ENCODE measurements at regions not wholly inside any gene's neighbourhood (a gene's known extent, or its start where the extent isn't known, plus 50 kb on each side); places are given as distances from the start of the nearest gene placed in this dataset.
A peak's percentile ranks its signal among the peaks of the same experiment; 100 is the strongest.

DNA sequence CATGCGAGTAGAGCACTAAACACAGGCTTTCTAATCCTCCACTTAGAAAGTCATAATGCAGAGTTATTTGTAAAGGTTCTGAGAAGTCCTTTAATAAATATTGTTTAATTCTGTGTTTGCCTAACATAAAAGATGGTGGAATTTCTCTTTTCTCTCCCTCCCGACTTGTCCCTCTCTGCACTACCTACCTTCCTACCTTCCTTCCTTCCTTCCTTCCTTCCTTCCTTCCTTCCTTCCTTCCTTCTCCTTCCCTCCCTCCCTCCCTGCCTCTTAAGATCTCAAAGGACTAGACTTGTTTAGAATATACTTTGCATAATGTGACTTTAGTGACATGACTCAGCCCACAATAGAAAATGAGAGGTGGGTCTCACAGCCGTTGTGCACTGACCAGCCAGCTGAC lies 156.3 kb upstream of the TAPT1 start:
- DNase-seq (ENCODE audit: low read depth in 4 of 4, low spot score in 3 of 4): no peak

DNA sequence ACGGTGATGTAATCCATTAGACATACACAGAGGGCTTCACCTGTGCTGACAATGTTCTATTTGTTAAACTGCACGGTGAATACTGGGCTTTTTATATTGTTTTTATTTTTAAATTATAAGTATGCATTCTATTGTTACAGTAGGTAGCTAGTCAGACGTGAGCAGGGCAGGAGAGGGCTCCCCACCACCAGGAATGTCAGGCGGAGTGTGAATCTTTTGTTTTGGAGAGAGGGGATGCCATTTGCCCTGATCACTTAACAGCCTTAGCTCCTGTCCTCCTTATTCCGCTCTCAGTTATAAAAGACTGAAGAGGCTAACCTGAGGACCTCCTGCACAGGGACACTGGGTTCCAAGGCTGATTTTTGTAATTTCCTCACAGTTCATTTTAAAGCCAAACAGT lies 151.6 kb upstream of the TAPT1 start:
- DNase-seq (ENCODE audit: low read depth in 4 of 4, low spot score in 3 of 4): no peak

DNA sequence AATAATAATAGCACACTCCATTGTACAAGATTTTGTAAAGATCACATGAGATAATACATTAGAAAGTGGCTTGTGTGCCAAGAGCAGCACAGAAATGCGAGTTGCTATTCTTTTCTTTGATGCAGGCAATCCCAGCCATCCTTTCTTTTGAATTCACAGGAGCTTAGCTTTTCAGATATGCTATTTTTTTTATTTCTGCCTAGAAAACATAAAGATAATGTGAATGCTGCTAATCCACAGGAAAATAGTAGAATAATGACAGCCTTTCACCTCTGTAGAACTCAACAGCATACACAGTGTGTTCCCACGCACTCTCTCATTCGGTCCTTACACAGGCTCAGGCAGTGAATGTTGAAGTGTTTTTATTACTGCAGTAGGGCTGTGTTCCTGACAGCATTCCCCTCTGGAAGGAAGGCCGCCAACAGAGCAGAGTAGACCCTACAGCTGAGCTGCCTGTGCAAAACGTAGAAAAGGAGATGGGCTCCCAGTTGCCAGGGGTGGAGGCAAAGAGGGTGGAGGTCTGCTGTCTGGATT lies 138.8 kb upstream of the TAPT1 start:
- no peak for DNase-seq (ENCODE audit: low read depth in 4 of 4, low spot score in 3 of 4)

DNA sequence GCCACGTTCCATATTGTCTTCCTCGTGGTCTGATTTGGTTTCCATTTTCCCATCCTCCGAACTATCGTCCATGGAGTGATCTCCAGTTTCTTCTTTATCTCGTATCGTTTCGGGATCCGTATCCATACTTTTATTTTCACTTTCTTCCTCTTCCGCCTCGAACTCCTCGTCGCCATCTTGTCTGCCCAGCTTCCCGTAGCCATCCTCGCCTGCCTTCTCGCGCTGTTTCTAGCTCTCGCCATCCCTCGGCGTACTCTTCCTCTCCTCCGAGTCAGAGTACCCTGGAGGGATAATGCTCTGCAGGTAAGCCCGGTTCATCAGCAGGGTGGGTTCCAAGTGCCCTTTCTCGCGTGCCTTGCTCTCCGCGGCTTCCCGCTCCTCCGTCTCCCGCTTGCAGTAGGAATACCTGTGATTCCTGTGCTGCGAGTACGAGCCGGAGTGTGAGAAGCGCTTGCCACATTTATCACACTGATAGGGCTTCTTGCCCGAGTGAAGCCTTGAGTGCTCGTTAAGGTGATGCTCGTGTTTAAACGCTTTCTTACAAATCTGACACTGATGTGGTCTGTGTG lies 134.5 kb upstream of the TAPT1 start:
- no peak for DNase-seq (ENCODE audit: low read depth in 4 of 4, low spot score in 3 of 4)

DNA sequence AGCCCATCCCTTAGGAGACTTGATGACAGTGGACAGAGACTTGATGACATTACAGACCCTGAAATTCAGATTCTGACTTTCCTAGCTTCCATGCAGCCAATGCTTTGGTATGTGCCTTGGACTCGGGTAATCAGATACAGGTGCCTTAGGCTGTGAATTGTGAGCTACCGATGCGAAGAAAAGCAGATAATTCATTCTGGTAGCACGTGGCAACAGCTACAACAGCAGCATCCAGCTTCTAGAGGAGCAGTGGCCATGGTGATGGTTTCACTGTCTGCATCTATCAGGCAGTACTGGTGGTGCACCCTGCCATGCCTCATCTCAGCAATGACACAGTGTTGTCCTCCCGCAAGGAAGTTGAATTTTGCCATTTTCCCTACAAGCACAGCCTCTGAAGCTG lies 126.9 kb upstream of the TAPT1 start:
- DNase-seq (ENCODE audit: low read depth in 4 of 4, low spot score in 3 of 4): no peak

DNA sequence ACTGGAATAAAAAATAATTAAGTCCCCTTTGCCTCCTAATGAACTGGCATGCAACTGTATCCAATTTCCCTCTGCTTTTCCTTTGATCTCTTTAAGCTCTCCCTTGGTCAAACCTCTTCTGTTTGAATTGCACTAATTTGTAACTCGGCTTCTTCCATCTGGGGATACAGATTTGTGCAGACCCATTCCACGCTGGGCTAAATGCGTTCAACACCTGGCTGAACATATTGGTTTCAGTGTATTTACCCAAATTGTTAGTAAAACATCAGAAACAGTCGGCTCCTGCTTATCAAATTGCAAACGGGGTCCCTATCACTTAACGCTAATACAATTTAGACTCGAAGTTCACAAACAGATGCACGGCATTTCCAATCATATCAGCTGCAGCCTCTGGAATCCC lies 124.9 kb upstream of the TAPT1 start:
- no peak for DNase-seq (ENCODE audit: low read depth in 4 of 4, low spot score in 3 of 4)

DNA sequence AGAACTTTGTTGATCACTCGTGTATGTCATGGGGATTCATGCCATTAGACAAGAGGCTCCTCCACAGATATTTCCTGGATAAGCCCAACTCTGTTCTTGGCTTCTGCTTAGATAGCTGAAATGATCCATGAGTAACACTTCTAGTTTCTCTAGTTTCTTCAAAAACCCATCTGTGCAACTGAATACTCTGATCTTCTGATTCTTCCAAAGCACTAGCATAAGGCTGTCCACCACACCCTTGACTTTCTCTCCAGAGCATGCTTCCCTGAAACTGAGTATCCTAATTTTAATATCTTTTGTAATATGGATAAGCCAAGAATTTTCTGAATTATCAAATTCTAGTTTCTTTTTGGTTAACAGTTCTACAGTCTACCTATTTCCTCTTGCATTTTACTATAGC lies 118.6 kb upstream of the TAPT1 start:
- DNase-seq (ENCODE audit: low read depth in 4 of 4, low spot score in 3 of 4): no peak

DNA sequence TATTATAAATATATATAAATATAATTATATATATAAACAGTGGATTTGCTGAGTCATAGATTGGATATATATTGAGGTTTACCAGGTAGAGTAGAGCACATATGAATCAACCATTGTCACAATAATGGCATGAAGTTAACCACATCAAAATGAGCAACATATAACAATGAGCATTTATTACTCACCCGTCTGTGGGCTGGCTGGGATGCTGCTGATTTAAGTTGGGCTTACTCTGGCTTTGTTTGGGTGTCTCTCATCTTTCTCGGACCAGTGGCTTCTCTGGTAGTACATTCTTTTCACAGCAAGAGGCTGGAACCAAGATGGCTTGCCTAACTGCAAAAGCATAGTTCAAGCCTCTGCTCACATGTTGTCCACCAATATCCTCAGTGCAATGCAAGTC lies 111.7 kb upstream of the TAPT1 start:
- DNase-seq (ENCODE audit: low read depth in 4 of 4, low spot score in 3 of 4): no peak

DNA sequence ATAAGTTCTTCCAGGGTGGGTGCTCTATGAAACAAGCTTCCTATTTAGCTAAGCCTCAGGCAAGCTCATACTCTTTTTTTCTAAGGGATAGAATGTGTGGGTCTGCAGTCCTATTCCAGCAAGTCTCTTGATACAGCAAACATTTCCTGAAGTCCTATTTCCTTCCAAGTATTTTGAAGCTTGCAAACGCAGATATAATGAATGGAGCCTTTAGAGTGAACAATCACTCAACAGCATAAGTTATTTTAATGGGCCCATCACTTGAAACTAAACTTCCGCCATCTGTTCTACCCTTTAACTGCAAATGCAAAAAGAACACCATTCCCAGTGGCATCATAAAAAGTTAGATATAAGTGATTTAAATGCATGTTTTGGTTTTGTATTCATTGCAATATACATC lies 108.3 kb upstream of the TAPT1 start:
- peak in 3 of 4 donors; percentile 45 to 59 (median 48) for DNase-seq (ENCODE audit: low read depth in 4 of 4, low spot score in 3 of 4)

DNA sequence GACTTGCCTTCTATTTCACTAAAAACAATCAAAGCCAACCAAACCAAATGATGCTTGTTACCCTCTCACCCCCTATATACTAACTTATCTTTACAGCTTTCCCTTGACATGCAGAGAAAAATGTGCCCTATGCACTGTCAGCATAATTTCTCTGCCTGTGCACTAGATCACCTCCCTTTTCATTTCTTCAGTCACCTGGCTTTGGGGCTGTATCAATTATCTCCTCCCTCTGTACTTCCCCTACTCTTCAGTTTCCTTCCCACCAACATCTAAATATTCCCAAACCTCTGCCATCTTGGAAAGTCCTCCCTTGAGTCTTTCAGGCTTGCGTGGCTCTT lies 103.5 kb upstream of the TAPT1 start:
- DNase-seq (ENCODE audit: low read depth in 4 of 4, low spot score in 3 of 4): no peak

DNA sequence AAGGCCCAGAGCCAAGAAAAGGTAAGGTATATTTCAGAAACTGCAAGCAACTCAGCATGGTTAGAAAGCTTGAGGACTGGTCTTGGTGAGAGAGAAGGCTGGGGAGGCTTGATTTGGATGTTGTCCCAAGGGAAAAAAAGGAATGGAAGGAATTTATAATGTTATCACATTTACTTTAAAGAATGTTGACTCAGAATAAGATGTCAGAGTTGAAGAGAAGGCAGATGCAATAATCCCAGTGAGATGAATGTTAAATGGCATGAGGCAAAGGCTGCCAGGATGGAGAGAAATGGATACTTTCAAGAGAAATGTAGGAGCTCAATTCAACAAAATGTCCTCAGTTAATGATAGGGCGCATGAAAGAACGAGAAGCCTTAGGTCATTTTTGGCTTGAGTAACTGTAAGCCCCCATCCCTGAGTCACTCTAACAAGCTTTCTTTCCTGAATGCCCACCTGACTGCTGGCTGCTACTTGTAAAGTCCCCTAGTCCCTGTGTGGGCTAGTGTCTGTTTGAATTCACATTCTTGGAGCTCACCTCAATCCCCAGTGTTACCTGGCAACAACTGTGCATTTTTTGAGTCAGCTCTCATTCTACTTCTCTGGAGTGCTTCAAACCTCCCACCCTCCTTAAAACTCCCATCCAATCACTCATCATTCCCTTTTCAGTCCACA lies 103.0 kb upstream of the TAPT1 start:
- DNase-seq (ENCODE audit: low read depth in 4 of 4, low spot score in 3 of 4): no peak

DNA sequence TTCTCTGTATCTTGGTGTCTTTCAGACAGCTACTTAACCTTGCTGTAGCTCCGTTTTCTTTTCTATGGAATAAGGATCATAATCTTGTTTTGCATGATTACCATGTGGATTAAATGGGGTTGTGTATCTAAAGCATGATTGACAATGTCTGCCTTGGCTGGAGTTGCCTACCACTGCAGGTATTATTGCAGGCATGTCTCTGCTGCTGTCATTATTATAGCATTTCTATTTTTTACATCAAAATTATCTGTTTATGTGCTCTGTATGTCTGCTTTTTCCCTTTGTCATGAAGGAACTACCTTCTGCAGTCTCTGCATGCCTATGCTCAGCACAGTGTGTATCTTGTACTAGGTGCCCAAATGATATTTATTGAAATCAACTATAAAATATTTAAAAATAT lies 95.9 kb upstream of the TAPT1 start:
- no peak for DNase-seq (ENCODE audit: low read depth in 4 of 4, low spot score in 3 of 4)

DNA sequence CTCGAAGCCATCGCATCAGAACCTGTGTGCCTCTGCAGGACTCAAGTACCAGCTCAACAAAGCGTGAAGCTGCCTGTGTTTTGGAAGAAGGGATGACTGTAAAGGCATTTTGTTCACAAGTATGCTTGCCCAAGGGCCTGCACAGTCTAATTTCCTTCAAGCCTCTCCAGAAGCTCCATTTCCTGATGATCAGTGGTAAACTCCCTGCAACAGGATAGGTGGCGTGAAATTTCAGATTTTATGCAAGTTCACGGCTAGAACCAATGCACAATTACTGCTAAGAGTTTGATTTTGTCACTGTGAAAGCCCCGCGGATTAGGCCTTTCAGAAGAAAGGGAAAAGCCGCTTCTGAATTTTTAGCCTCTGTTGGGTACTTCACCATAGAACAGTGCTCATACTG lies 89.2 kb upstream of the TAPT1 start:
- DNase-seq (ENCODE audit: low read depth in 4 of 4, low spot score in 3 of 4): no peak

DNA sequence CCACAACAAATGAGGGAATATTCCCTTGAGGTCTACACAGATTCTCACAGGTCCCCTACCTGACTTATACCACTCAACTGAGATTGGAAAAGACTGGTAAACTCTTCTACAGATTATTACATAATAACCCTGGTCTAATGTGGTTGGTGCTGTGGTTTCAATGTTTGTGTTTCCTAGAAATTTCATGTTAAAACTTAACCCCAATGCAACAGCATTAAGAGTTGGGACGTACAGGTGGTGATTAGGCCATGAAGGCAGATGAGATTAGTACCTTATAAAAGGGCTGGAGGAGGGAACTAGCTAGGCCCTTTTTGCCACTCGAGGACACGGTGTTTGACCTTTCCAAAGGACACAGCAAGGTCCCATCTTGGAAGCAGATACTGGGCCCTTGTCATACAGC lies 84.3 kb upstream of the TAPT1 start:
- DNase-seq (ENCODE audit: low read depth in 4 of 4, low spot score in 3 of 4): no peak

DNA sequence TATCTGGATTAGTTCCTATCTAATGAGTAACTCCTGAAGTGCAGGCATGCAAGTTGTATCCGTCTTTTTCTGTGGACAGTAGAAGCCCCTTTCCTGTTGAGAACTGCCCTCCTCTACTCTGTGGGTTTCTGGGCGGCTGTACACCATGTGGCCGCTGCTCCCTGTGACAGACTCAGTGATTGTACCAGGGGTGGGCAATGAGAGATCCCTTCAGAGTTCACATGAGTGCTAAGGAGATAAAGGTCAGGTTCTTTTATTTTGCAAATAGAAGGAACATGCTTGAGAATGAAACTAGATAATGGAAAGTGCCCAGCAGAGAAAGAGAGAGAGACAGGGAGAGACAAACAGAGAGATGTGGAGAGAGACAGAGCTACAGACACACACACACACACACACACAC lies 76.4 kb upstream of the TAPT1 start:
- DNase-seq (ENCODE audit: low read depth in 4 of 4, low spot score in 3 of 4): no peak

DNA sequence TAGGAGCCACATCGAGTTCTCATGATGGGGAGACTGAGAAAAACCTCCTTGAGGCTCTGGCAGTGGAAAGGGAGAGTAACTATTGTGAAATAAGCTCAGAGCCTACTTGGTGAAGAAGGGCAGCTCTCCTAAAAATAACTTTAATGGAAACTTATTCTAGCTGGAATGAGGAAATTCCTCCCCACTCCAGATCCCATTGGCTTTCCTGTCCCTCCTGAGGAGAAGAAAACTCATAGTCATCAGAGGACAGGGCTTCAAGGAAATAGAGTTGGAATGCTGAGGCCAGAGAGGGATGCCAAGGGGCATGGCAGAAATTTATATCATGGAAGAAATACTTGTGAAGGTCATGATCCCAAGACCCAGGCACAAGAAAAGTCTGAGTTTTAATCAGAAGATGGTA lies 70.7 kb upstream of the TAPT1 start:
- no peak for DNase-seq (ENCODE audit: low read depth in 4 of 4, low spot score in 3 of 4)

DNA sequence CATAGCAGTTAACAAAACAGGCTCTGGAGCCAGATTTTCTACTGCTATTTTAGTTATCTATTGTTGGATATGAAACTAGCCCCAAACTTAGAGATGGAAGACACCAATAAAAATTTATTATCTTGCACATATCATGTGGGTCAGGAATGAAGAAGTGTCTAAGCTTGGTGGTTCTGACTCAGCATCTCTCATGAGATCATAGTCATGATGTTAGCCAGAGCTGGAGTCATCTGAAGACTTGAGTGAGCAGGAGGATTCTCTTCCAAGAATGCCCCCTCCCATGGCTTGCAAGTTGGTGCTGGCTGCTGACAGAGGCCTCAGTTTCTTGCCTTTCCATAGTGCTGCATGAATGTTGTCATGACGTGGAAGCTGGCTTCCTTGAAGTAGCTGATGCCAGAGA lies 68.2 kb upstream of the TAPT1 start:
- DNase-seq (ENCODE audit: low read depth in 4 of 4, low spot score in 3 of 4): no peak

DNA sequence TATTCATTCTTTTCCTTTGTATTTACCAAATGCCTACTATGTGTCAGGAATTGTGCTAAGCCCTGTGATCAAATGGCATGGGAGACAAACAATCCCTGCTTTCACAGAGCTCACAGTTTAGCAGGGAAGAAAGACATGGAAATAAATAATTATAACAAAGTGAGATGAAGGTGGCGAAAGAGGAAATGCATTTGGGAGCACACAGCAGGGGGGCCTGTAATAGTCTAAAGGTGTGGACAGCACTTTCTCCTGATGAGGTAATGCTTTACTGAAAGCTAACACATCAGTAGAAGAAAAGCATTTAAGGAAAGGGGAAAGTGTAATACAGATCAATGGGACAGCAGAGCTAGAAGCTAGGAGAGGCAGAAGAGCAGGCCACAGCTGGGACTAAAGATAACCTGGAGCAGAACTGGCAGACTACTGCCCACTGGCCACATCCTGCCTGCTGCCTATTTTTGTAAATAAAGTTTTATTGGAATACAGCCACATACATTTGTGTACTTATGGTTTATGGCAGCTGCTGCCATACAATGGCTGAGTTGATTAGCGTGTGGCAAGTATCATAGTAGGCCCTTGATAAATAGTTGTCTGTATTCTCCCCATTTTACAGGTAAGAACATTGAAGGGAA lies 67.1 kb upstream of the TAPT1 start:
- DNase-seq (ENCODE audit: low read depth in 4 of 4, low spot score in 3 of 4): no peak

DNA sequence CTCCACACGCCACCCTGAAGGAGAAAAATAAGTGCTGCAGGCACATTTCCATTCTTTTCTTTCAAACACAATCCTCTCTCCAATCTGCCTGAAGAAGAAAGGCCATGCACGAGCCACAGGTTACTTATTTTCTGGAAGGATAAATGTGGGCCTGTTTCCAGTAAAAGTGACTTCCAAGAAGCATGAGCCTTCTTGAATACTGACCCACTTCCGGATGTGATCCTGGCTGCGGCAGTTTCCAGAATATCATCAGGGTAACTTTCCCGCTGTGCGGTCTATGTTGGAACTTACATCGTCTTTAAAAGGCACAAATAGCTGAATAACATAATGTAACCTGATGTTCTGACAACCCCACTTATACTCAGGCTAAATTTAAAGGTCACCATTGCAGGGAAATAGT lies 66.3 kb upstream of the TAPT1 start:
- DNase-seq (ENCODE audit: low read depth in 4 of 4, low spot score in 3 of 4): no peak

DNA sequence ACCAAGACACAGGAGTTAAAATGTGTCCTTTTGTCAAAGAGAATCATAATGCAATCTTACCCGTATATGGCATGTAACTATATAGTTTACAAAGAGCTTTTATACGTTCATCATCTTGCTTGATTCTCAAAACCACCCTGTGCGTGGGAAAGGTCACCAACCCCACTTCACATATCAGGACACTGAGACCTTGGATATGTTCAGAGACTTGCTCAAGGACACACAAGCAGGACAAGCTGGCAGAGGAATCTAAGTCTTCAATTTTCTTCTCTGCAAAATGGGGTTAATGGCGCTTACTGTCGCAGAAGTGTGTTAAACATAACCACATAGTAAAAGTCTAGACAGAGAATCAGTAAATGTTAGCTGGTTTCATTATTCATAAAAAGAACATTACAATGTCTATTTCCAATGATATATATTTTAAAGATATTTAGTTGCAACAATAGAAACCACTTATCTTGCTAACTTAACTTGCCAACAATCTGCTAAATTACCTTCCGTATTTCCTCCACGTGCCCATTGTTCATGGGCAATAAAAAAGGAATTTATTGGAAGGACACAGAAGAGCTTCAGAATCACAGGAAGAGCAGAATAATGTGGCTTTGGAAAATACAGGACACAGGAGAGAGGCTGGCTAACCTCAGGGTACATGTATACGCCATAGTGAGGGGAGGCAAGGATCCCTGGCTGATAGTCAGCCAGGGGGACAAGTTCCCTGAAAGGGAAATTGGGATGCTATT lies 64.6 kb upstream of the TAPT1 start:
- DNase-seq (ENCODE audit: low read depth in 4 of 4, low spot score in 3 of 4): no peak

DNA sequence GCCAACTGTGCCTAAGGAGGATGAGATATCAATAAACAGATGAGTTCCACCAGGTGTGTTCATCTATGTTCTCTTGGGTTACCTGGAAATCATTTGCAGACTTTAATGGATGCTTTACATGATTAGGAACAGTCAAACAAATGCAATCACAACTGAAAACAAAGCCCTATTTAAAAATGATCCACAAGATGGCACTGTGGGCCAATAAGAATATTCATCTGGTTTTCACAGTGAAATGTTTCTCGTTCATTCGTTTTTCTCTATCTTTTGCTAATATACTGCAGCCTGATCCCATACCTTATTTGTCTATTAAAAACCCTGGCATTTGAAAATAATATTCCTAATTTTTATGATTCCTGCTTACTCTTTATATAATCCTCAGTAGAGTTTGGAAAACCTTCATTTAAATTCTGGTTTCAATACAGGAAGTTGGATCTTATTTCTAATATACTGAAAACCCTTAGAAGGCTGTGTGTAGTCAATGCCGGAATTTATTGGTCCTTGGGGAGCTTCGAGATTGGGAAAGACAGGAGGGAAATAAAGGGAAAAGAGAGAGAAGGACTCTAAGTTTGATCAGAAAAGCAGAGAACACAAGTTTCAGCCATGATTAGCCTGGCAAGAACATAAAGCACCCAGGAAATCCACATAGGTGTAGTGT lies 63.8 kb upstream of the TAPT1 start:
- DNase-seq (ENCODE audit: low read depth in 4 of 4, low spot score in 3 of 4): peak; percentile 33 to 41 (median 39)

Data from left renal pelvis (tissue), 4 donors.